GM18873 (cell line): ENCODE measurements at regions not wholly inside any gene's neighbourhood (a gene's known extent, or its start where the extent isn't known, plus 50 kb on each side); places are given as distances from the start of the nearest gene placed in this dataset.
"Not testable (repeated sequence)": the region's sequence is repeated elsewhere in the genome, so short reads cannot be mapped to it uniquely, and the experiment has no call there.

Experiments
- ATAC-seq: cut with Tn5 transposase; IDR thresholded peaks from one replicate; pipeline ENCODE4 v1.9.1; 2021; ENCODE audit warnings: mild to moderate bottlenecking, moderate library complexity, moderate number of reproducible peaks; ENCODE audit not compliant: unreplicated experiment, low FRiP score

- no peak for ATAC-seq
Observed at GRCh38 chr15:95601525-95601924, 729.0 kb upstream of the NR2F2 start.

DNA sequence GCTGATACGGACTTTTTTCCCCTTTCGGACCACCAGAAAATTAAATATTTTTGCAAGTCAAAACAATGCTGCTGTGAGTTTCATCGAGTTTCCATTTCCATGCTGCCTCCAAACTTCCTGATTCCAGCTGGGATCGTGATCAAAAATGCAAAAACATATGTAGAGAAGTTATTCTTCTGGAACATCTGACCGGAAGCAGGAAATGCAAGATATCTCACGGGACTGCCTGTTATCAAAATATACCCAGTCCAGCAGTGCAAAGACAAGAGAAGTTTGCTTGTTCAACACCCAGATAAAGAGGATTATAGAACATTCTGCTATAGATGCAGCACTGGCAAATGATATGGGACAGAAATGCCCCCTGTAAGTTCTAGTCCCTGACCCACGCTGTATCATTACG is 726.7 kb upstream of the NR2F2 start:
- no peak for ATAC-seq

GRCh38 chr15:95604634-95605036 is 725.9 kb upstream of the NR2F2 start:
- no peak for ATAC-seq

DNA sequence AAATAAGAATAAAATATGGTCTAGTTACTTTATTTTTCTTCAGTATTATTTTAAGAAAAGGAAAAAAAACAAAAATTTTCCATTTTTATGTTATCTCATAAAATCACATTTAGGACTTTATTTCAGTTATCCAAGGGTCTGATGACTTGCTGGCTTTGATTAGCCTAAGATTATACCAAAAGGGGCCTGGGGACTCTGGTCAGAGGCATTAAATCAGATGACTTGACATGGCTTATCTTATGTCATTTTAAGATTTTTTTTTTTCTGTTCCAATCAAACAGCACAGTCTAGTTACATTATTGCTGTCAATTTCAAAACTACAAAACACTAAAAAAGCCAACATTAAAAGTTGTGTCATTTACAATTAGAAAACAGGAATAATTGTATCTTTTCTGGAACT is 725.4 kb upstream of the NR2F2 start:
- no peak for ATAC-seq

- no peak for ATAC-seq
Observed at GRCh38 chr15:95606551-95606950, 723.9 kb upstream of the NR2F2 start.

DNA sequence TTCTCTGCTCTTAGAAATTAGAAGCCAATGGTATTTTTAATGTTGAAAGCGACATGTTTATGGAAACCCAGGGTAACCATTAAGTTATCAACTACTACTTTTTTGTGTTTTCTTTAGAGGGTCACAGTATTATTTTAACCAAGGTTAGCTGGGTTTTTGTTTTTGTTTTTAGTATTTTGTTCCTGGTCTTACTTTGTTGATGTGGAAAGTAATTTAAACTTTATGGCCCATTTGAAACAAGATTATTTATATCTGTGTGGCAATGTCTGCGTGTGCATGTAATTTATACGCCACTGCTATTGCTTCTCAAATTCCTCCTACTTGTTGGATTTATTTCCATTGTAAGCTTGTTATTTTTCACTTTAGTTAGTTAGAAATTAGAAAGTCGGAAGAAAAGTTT is 722.1 kb upstream of the NR2F2 start:
- ATAC-seq = no peak

DNA sequence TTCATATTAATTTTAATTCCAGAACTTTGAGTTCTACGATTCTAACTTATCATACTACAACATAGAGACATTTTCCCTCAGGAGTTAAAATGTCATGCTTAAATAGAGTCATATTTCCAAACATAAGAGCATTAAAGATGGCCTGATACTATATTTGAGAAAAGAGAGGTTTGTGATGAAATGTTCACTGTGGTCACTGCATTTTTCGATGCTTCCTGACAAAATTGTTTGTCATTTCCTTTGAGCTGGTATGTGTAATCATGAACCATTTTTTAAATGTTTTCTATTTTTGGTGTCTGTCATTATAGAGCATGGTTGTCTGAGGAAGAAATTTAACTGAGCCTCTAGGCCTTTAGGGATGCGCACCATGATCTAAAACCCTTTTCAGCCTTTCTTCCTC is 721.4 kb upstream of the NR2F2 start:
- no peak for ATAC-seq

DNA sequence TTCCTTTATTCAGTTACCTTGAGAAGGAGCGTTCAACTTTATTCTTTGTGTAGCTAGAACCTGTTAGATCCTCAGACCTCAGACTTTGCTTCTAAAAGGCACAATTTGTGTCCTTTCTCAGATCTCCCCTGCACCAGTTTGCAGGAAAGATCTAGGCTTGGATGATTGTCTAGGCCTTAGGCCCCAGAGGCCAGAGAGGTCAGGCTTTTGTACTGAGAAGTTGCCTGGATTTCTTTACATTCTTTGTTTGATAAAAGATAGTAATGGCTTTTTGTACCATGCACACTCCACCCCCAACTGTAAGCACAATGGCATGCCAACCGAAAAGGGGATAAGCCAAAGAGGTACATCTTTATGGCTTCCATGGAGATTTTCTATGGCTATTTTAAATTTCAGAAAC is 719.6 kb upstream of the NR2F2 start:
- no peak for ATAC-seq

DNA sequence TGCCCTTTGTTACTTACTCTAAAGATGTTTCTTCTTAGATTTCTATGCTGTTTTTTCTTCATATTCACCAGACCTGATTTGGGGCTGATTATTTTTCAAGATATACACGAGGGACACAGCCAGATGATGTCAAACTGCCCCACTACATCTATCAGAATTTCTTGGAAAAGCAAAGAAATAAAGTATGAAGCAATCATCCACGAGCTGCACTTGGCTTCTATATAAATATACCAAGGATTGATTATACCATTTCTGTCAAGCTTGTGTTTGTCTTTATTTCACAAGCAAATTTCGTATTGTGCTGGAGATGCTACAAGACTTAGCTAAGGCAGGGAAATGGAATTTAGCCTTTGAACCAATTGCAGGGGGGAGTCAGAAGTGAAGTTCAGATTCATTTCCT is 715.1 kb upstream of the NR2F2 start:
- ATAC-seq = no peak

DNA sequence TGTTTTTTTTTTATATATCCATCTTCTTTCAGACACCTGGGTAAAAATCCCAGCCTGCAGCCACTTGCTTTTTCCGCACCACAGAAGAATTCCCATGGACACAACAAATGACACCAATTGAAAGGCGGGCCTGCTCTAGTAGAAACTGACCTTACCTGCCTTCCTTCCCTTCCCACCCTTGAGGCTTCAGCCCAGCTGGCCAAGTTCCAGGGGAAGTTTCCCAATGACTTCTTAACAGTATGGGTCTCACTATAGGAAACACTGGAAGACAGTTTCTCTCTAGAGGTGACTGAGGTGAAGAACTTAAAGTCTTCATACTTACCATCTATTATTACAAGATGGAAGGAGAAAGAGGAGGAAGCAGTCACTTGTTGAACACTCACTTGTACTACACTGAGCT is 714.2 kb upstream of the NR2F2 start:
- no peak for ATAC-seq

- ATAC-seq = no peak
Observed at GRCh38 chr15:95620934-95621579, 709.4 kb upstream of the NR2F2 start.

DNA sequence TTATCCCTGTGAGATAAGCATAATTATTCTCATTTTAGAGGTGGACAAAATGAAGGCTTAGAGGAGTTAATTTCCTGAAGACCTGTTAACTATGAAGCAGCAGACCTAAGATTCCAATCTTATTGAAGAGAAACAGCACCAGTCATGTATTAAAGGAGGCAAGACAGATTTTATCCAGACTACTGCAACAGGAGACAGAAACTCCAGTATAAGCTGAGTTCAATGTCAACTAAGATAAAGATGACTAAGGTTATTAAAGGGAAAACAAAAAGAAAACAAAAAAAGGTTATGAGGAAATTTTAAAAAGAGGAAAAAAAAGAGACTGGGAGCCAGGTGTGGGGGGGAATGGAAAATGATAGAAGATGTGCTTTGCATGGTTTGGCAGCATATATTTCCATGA is 707.7 kb upstream of the NR2F2 start:
- ATAC-seq = no peak

DNA sequence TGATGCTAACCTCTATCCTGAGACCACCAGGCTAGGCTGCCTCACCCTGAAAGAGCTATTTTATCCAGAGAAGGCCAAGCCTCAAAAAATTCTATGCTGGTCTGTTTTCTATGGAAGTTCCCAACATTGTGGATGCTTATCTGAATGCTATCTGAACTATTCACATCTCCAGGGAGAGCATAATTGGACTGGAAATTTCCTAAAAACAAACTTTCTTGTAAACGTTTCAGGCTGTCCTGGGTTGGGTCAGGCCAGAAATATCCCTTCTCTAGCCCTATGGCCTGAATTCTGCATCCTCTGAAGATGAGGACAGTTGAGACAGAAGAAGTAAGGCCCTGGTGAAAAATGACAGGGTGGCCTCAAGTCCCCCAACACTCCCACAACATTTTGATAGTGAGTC is 706.4 kb upstream of the NR2F2 start:
- no peak for ATAC-seq

DNA sequence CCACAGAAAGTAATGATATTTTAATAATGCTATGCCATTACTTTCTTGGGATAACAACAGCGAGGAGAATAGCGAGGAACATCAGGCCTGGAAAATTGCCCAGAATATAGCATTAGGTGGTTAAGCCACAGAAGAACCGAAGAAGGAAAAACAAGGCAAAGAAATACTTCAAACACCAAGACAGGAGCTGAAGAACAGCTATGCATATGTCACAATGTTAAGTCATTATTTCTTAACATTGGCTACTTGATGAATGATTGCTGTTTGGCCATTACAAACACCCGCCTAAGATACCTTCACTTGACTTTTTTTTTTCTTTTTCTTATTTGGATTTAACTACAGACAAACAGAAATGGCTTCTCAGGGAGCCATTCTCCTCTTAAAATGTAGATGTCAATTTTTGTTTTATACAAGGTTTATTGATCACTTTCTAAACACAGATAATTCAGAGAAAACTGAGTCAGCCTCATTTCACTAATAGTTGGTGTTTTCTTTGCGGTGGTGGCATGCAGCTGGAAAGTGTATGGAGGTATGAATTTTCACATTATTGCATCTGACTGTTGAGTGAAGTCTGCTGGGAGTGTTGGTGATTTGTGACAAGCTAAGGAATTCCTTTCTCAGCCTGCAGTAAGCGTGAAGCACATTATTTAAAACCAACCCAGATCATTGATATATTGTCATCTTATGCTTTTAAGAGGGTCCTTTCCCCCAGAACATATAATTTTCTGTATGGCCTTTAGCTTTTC is 705.7 kb upstream of the NR2F2 start:
- ATAC-seq = no peak

DNA sequence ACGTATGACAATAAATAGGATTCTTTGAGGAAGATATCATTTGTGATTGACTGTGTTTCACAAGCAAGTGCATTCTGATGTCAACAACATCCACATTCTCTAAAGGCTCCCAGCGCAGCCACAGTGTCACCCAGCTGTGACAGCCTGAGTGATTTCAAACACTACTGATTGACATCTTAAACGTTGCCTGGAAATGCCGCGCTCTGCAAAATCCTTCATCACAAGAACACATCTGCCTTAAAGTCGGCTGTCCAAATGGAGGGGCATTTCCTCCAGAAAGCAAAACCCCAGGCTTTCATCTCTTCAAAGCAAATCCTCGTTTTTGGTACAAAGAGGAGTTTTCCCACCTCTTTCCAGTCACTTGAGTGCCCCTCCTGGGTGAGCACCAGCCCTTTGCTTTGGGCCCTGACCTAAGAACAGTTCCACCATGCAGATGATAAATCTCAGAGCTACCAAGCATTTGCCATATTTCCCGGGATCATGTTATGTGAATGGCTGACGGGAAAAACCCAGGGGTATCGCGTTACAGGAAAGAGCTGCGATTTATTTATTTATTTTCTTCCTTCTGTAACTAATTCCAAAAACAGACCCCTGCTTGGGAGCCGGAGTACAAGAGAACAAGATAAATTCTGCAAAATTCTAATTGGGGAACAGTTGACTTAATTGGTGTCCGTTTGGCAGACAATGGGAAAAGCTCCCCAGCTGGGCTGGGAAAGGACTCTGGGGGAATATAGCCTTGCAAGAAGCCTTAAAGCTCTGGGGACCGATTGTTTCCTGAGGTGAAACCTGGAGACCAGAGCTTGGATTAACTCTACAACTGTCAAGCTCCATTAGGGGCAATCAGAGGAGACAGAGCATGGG is 703.8 kb upstream of the NR2F2 start:
- no peak for ATAC-seq

DNA sequence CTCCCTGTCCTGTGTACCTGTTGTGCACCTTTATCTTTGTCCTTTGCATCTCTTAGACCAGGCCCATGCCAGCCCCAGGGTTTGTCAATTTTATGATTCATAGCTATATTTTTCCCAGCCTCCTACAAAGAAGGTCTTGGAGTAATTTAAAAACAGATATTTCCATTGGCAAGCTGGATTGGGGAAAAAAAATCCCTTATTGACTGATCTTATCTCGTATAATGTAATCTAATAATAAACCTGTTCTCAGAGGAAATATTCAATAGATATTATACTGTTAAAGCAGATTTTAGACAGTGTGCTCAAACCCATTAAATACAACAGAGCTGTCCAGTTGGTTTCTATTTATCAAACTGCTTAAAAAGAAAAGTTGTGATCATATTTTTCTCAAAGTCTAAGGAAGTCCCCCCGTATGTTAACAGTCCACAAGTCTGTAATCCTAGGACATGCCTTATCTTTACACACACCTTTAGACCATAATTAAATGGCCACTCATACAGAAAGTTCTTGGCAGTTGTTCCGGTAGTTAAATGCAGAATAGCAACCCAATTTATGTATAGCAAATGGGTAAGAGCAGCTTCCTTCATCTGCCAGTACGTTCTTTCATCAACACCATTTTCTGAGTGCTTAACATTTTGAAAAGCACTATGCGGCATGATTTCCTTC is 700.9 kb upstream of the NR2F2 start:
- no peak for ATAC-seq

DNA sequence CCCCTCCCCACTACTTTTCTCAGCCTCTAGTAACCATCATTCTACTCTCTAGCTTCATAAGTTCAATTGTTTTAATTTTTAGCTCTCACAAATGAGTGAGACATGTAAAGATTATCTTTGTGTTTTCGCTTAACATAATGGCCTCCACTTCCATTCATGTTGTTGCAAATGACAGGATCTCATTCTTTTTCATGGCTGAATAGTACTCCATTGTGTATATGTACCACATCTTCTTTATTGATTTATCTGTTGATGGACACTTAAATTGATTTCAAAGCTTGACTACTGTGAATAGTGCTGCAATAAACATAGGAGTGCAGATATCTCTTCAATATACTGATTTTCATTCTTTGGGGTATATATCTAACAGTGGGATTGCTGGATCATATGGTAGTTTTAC is 699.8 kb upstream of the NR2F2 start:
- ATAC-seq = no peak

- no peak for ATAC-seq
Observed at GRCh38 chr15:95635666-95636065, 694.8 kb upstream of the NR2F2 start.

DNA sequence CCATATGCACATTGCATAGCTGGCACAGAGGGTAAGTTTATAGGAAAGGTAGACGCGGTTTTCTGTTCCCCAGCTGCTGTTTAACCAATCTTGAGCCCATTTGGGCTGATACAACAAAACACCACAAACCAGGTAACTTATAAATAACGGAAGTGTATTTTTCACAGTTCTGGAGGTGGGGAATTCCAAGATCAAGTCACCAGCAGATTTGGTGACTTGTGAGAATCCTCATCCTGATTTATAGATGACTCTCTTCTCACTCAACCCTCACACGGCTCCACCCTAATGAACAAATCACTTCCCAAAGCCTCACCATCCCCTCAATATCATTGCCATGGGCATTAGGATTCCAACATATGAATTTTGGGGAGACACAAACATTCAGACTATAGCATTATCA is 694.4 kb upstream of the NR2F2 start:
- no peak for ATAC-seq

- not testable (repeated sequence) for ATAC-seq
Observed at GRCh38 chr15:95637234-95637633, 693.3 kb upstream of the NR2F2 start.

DNA sequence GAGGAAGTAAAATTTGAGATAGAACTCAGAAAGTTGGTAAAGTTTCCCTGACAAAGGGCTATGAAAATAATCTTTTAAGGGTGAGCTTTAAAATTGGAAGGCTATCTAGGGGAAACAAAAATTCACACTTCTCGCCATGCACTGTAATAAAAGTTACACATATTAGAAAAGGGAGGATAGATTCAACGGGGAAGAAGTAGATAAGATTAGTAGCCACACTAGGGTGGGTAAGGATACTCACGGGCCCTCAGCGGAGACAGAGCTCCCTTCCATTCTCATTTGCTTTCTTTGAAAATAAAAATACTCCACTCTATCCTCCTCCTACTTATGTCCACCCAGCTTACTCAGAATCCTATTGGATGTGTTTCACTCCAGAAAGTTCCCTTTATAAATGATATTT is 691.3 kb upstream of the NR2F2 start:
- ATAC-seq = no peak
